Activated naive CD4-positive, alpha-beta T cell (primary cell): ENCODE measurements at regions not wholly inside any gene's neighbourhood (a gene's known extent, or its start where the extent isn't known, plus 50 kb on each side); places are given as distances from the start of the nearest gene placed in this dataset.

Experiments used
- DNase-seq, 4 experiments: peaks; one replicate each; lab custom pipeline; 2025; lab: John Stamatoyannopoulos, UW

DNA sequence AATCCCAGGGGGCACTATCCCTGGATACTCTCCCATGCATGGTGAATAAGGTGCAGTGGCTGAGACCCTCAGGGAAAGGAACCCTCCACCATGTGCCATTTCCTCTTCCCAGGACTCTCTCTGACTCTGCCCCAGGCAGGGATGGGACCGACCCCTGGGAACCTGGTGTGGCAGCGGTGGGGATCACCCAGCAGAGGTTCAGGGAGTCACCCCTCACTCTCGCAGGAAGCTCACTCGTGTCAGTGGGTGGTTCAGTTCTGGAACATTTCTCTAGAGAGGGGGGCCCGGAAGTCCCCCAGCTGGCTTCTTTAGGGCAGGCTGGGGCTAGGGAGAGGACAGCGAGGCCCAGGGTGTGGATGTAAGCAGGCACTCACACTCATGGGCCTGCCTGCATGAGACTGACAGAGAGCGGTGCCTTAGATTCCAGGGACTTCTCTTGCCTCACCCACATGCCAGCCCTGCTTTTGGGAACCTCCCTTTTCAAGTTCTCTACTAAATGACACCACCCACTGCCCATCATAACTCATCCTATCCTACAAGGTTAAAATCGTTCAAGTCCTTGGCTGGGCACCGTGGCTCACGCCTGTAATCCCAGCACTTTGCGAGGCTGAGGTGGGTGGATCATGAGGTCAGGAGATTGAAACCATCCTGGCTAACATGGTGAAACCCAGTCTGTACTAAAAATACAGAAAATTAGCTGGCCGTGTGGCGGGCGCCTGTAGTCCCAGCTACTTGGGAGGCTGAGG, 109.7 kb upstream of the SDK2 start:
- no peak for DNase-seq

DNA sequence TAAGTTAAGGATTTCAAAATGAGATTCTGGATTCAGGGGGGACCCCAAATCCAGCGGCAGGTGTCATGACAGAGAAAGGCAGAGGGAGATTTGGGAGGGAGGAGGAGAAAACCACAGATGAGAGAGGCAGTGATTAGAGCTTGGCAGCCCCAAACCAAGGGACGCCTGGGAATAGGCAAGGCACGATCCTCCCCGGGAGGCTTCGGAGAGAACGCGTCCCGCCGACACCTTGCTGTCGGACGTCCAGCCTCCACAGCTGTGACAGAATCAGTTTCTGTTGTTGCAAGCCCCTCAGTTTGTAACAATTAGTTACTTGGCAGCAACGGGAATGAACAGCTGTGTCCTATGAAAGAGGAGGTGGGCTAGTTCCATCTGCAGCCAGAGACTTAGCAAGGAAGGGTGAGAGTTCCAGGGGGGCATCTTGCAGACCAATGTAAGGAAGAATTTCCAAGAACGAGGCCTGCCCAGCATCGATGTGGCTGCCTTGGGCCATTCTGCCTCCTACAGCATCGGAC, 110.7 kb upstream of the SDK2 start:
- no peak for DNase-seq

DNA sequence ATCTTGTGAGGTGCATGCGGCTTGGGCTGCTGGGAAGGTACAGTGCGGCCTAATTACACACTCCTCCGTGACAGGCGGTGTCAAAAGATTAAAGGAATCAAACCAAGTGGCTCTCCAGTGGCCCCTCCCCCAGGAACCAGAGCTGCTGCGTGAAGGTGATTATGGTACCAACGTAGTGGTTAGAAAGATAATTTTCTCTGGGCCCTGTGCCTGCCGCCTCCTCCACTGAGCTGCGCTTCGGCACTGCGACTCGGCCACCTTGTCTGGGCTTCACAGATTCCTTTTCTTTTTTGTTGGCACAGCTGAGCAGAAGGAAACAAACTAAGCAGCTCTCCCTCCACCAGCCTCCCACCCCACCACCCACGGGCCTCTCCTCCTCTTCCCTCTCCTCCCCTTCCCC, 113.2 kb upstream of the SDK2 start:
- no peak for DNase-seq

DNA sequence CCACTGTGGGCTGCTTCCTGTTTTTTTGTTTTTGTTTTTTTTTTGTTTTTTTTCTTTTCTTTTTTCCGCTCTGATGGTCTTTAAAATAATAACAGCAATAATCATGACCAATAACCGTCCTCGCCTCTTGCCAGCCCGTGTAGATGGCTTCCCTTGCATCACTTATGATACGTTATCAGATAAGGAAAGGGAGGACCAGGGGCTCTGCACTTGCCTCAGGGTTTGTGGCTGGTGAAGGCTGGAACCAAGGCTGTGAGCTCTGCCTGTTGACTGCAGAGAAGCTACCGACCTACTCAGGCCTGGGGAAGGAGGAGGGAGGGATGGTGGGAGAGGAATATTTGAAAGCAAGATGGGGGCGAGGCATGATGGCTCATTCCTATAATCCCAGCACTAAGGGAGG, 114.0 kb upstream of the SDK2 start:
- no peak for DNase-seq

DNA sequence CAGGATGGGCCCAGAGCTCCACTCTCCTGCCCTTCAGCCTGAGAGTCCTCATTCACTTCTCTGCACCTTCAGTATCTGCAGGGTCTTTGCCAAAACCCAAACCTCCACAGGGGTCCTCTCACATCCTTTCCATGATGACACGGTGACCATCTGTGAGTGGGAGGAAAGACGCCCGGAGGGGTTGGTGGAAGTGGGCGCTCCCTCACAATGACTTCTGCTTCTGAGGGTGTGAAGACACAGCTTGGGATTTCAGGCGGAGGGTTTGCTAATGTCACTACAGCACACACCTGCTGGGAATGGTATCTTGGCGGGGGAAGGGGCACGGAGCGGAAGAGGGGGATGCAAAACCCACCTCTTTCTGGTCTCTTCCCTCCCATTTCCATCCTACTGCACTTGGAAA, 115.1 kb upstream of the SDK2 start:
- DNase-seq: no peak

DNA sequence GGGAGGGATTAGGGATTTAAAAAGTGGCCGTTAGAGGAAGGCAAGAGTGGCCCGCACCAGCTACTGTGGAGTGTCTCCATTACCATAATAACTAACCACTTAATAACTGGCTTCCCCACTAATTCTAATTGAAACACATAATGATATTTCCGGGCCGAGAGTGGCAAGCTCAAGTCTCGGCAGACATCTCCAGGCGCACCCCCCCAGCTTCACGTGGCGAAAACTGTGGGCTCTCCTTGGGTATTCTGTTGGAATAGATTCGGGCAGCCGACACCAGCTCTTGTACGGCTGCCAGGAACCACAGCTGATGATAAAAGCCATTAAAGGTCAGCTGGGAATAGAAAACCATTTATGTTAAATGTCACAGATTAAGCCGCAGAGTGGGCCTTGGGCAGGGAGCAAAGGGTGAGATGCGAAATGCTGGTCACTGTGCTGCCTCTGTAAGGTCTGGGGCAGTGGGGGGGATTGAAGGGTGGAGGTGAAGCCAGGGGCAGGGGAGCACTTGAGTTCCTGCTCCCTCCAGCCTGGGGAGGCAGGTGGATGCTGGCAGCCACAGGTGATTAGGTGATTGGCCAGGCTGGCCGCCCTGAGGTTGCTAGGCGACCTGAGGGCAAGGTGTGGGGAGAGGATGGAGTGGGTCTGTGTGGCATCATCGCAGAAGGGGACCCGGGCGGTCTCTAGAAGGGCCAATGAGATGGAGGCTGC, 115.6 kb upstream of the SDK2 start:
- no peak for DNase-seq

DNA sequence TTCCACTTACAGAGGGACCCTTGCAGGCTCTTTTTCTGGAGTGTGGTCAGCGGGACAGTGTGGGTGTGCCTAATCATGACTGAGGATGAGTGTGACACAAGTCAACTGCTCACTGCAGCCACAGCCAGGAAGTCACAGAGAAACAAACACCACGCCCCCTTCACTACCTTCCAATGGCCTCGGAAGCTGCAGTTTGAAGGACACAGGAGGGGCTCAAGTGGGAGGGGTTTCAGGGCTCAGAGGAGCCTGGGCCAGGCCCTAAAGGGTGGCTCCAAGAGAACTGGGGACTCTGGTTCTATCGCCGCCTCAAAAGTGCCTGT, 116.2 kb upstream of the SDK2 start:
- no peak for DNase-seq

DNA sequence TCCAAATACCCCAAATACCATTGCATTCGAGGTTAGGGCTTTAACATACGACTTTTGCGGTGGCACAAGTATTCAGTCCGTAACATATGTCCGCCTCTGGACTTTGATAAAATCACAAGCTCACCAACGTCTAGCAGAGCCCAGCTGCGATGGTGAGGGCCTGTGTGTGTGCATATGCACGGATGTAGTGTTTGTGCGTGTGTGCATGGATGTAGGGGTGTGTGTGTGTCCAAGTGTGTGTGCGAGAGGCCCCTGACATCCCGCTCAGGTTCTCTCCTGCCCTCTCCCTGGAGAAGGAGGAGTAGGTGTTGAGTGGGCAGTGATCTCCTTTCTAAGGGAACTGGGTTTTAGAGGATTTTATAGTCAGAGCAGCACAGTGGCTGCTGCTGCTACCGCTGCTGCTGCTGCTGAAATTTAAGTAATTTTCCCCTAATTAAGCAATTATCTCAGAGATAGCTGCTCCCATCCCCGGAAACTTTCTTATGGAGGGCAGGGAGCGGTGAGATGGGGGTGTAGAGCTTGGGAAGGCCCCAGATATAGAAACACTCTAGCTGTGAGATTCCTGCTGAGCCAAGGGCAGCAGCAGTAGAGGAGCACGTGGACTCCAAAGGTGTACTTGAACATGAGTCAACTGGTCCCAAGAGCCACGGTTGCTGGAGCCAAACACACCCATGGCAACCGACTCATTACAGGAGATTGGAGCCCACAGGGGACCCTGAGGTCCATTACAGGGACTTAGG, 121.7 kb upstream of the SDK2 start:
- no peak for DNase-seq

DNA sequence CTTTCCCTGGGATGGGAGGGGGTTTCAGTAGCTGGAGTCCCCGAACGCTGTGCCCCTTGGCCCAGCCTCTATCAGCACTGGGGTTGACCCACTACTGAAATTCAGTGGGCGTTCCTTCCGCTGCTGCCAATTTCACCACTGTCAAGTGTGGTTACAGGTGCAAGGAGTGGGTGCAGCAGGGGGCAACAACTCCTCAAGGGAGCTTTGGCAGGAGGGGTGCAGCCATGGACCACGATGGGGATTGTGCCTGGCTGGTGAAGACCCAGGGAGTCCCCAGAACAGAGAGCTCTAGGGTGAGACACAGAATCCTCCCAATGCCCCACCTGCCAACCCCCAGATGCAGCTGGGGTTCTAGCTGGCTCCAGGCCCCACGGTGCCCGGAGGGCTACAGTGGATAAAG, 123.5 kb upstream of the SDK2 start:
- no peak for DNase-seq

DNA sequence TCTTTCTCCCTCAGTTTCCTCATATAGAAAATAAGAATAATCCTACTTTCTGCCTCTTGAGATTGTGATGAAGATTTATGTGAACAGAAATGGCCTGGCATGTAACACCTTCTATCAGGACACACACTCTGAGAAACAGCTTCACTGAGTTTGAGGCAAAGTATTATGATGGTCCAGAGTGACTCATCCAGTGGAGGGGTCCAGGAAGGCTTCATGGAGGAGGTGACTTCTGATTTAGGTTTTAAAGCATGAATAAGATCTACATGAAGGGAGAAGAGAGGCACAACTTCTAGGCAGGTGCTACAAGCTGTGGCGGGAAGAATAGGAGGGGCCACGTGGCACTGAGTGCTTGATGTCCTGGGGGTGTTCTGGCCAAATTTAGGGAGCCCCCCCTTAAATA, 124.4 kb upstream of the SDK2 start:
- no peak for DNase-seq

DNA sequence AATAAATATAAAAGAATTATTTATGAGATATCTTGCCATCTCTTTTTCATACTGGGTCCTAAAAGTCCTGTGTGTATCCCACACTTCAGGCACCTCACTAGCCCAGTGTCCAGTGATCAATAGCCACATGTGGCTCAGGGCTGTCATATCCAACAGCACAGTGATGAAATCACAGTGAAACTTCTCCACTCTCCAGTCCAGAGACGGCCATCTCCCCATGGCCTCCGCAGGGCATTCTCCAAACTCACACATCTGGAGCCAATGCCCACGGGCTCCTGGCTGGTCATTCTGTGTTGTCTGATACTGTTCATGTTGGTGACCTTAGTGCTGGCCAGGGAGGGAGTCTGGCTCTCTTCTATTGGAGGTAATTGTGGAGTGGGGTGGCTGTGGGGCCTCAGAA, 125.2 kb upstream of the SDK2 start:
- DNase-seq: no peak

DNA sequence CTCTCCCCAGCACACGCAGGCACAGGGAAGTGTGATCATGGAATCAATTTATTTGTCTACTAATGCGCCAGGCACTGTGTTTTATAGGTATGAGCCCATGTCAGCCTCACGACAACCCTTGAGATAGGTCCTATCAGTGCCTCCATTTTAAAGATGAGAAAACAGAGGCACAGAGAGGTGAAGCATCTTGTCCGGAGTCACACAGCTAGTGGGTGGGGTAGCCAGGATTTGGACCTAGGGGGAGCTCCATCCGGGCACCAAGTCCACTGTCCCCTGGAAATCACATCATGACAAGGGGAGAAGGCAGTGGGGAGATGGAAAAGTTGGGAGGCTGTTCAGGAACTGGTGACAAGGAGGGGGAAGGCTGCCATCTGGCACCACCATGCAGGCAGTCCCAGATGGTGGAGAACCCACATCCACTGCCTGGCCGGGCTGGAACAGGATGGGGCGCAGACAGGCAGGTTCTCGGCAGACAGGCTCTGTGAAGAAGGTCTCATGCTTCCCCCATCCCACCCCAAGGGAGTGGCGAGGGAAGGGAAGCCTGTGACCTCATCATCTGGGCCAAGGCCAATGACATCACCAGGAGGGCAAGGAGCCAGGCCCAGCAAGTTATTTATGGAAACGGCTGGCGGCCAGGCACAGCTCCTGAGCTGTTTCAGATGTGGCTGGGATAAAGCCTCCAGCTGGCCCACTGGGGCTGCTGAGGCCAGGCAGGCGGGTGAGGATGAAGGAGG, 126.0 kb upstream of the SDK2 start:
- no peak for DNase-seq

DNA sequence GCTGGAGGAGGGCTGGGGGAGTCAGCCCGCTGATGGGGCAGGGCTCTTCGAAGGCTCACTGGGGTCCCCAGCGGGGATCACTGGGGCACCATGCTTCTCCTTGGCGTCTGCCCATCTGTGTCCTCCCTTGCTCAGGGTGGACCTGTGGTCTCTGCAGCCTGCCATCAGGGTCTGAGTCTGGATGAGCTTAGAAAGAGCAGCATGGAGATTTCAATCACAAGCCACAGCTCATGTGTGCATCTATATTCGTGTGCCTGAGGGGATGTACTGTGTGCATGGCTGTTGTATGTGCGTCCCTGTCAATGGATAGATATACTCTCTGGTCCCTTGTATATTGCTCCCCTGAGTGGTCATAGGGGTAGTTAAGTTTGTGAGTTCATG, 126.6 kb upstream of the SDK2 start:
- DNase-seq: no peak

DNA sequence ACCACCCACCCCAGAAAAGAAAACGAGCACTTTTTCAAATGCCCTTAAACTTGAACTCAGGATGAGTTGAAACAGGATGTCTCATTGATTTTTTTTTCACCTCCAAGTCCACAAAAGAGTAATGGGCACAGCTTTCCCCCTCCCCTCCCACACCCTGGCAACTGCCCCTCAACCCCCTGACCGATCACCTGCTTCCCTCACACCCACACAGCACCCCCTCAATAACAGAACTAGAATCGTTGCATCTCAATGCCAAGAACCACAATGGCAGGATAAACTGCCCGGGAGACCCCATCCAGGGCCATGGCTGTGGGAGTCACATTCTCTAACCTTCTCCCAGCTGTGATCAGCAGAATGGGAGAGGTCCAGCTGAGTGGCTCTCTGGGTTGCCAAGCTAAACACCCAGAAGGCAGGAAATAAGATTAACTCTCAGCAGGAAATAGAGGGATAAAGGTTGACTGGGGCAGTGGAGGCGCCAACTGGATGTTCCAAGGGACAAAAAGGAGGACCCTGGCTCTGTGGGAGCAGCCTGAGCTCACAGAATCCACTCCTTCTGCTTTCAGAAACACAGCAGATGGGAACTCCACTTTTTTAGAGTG, 128.0 kb upstream of the SDK2 start:
- DNase-seq: no peak

DNA sequence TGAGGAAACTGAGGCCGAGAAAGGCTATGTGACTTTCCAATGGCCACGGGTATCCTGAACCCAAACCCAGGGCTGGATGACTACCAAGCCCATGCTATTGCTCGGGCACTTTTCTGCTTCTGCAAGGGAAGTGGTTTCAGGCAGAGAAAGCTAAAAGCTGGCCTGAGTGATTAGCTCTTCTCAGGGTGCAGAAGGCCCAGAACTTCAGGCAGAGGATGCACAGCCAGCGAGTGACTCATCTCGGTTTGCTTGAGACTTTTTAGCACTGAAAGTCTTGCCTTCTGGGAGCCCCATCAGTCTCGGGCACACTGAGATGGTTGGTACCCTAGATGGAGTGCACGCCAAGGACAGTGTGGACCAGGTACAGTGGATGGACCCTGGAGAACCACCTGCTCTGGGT, 129.5 kb upstream of the SDK2 start:
- no peak for DNase-seq

DNA sequence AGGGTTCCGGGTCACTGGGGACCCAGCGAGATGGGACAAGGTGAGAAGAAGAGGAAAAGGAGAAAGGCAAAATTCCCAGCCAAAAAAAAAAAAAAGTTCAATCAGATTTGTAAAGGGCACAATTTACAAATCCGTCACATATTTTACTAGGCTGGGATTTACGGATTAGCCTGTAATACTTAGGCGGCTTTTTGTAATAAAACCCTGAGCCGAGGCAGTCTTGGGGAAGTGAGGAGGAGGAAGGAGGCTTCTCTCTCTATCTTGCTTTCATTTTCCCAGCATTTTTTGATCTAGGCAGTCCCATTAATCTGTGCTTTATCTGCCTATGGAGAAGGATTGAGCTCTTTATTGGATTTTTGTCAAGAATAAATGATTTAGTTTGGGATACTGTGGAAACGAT, 130.6 kb upstream of the SDK2 start:
- no peak for DNase-seq

DNA sequence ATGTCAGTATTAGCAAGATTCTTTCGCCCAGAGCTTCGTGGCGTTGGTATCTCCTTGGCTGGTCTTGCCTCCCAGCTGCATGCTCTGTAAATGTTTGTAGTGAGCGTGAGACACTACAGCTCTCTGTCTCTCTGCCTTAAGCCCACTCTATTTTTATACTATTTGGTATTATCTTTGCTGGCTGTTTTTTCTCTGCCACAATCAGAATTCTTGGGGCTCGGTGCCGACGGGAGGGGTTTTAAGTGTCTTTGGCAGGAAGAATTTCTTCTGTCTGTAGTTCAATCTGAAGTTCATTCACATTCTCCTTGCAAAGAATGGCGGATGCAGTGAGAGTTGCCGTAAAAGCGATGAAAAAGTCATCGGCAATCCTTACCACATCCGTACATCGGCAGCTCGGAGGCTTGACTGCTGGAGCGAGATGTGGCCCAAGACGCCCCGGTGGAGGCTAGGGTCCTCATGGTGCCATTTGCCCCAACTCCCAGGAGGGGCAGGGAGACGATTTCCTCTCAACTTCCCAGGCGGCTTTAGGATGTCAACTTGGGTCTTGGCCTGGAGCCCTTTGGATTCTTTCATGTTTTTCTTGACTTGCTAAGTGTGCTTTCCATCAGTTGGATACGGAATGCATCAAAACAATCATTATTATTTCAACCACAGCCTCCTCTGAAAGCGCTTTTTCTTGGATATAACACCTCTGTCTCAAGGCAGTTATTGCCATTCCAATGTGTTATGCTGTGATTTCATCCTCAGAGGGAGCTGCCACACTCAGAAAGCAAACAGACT, 132.3 kb upstream of the SDK2 start:
- no peak for DNase-seq

DNA sequence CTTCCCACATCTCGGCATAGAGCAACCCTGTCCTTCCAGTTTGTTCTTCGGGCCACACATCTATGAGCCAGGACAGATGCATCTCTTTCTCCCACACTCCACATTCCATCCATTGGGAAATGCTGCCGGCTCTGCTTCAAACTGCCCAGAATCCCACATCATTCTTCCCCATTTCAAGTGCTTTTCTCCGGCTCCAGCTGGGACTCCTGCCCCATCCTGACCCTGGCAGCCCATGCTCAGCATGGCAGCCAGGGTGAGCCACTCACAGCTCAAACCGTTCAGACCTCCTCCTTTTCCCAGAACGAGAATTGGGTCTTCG, 132.8 kb upstream of the SDK2 start:
- no peak for DNase-seq

DNA sequence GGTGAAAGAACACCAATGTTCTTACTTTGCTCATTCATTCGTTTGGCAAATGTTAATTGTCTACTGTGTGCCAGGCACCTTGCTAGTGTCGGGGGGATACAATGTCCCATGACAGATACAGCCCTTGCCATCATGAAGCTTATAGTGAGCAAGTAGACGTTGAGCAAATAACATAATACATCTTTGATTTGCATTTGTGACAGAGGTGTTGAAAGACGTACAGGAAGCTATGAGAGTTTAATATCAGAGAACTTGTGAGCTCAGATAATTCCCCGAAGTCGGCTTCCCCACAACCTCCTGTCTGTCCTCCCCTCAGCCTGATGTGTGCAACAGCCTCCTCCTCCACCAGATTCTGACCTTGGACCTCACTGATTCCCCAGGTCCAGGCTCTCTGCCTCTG, 138.0 kb upstream of the SDK2 start:
- no peak for DNase-seq

DNA sequence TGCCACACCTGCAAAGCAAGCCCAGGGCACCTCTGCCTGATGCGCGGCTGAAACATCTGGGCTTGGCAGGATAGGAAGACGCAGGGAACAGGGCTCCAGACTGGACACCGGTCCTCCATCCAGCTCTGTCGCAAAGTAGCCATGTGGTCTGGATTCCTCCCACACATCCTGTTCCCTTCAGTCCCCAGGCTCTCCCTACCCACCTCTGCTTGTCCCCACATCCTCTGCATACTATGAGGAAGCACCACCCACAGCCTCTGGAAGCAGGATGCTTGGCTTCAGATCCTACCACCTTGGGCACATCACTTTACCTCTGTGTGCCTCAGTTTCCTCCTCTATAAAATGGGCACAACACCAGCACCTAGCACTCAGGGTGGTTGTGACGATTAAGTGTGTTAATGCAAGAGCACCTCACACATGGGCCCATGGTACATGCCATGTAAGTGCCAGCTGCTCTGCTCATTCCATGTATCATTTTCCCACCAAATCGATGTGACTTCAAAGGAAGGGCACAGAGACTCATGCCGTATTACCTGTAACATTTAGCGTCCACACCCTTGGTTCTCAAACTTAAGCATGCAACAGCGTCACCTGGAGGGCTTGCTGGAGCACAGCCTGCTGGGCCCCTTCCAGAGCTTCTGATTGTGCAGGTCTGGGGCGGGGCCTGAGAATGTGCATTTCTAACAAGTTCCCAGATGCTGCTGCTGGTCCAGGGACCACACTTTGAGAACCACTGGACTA, 138.6 kb upstream of the SDK2 start:
- no peak for DNase-seq

DNA sequence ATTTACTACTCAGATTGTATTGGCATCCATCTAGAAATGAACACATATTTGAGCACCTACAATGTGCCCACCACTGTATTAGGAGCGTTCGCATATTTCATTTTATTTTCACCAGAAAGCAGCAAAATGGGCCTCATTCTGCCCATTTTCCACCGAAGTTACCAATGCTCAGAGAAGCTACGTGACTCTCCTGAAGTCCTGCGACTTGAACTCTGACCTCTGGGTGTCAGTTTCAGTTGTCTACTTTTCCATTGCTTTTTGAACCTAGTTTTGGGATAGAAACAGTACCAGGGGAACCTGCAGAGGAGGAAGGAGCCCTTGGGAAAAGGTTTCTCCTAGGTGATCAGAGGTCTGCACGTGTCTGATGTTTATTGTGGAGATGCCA, 139.1 kb upstream of the SDK2 start:
- DNase-seq: no peak
